ENCODE measurements at regions not wholly inside any gene's neighbourhood (a gene's known extent, or its start where the extent isn't known, plus 50 kb on each side); places are given as distances from the start of the nearest gene placed in this dataset.

GRCh38 chr6:158877716-158878115 is 58.5 kb upstream of the EZR start:
- H3K27me3 ChIP-seq (ENCODE audit: insufficient read depth), result no peaks in the 10 kb centered on the region
- 91% methylated on average over 1 of the region's 1 CpG for WGBS (ENCODE audit: low lambda C conversion rate)

GRCh38 chr6:158876886-158877285 is 57.7 kb upstream of the EZR start:
- no peaks in the 10 kb centered on the region for H3K9me2 ChIP-seq
- no peaks in the 10 kb centered on the region for H3K9me3 ChIP-seq
- no peak overlapping the region for H2AFZ ChIP-seq (ENCODE audit: low read depth)
- 81% methylated on average over 1 of the region's 1 CpG for WGBS (ENCODE audit: low lambda C conversion rate)
- H3K27me3 ChIP-seq (ENCODE audit: insufficient read depth), result no peaks in the 10 kb centered on the region
- H4K20me1 ChIP-seq (ENCODE audit: insufficient read depth), result no peaks in the 10 kb centered on the region
- TF ChIP-seq SMC3 (IDR thresholded peaks at IDR 0.05; ENCODE audit: low read depth, low read length) (no peak), TEAD4 (IDR thresholded peaks at IDR 0.05; ENCODE audit: borderline replicate concordance, insufficient read depth) (no peak), FOXM1 (IDR thresholded peaks at IDR 0.05; ENCODE audit: low read depth) (no peak), YY1 (IDR thresholded peaks at IDR 0.05; ENCODE audit: low read depth) (no peak), ELF1 (IDR thresholded peaks at IDR 0.05) (no peak), NRF1 (IDR thresholded peaks at IDR 0.05; ENCODE audit: low read depth, low read length) (no peak), JUND (IDR thresholded peaks at IDR 0.05) (no peak), NFIC (IDR thresholded peaks at IDR 0.05; ENCODE audit: borderline replicate concordance) (no peak), GABPA (IDR thresholded peaks at IDR 0.05; ENCODE audit: low read depth) (no peak)
- TF ChIP-seq, protein P1, sequence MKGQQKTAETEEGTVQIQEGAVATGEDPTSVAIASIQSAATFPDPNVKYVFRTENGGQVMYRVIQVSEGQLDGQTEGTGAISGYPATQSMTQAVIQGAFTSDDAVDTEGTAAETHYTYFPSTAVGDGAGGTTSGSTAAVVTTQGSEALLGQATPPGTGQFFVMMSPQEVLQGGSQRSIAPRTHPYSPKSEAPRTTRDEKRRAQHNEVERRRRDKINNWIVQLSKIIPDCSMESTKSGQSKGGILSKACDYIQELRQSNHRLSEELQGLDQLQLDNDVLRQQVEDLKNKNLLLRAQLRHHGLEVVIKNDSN (IDR thresholded peaks at IDR 0.05; ENCODE audit: borderline replicate concordance, low read depth), result no peak
- H3K4me1 ChIP-seq (ENCODE audit: control insufficient read depth in 1 of 2, insufficient read depth in 2 of 2, low read depth in 1 of 2, low read length in 1 of 2), result peaks cover 0 to 6% of the 10 kb centered on the region in 2 experiments; a peak in 1 of 4 replicates
- ChIA-PET POLR2A (no interaction called here), CTCF (no interaction called here)
- no peaks in the 10 kb centered on the region for H3K36me3 ChIP-seq (replicated peaks in 1 of 2; ENCODE audit: control insufficient read depth in 1 of 2, insufficient read depth in 2 of 2, low read length in 1 of 2)
- no peak overlapping the region for H3K4me2 ChIP-seq
- no peaks in the 10 kb centered on the region for H3F3A ChIP-seq (replicated peaks; ENCODE audit: insufficient read depth)
- H3K79me2 ChIP-seq (ENCODE audit: insufficient read depth), result no peaks in the 10 kb centered on the region
- no peak overlapping the region for H3K9ac ChIP-seq
- no peak overlapping the region for H3K27ac ChIP-seq (ENCODE audit: low read depth in 2 of 2, low read length in 1 of 2)
- no peak for DNase-seq
- H3K4me3 ChIP-seq (ENCODE audit: low read depth in 2 of 2, low read length in 1 of 2), result no peak overlapping the region

More at GRCh38 chr6:158877716-158878115, 58.5 kb upstream of the EZR start:
- H3K9me3 ChIP-seq, result no peaks in the 10 kb centered on the region
- ChIA-PET CTCF (no interaction called here), POLR2A (no interaction called here)
- peaks cover 0 to 9% of the 10 kb centered on the region in 2 experiments; a peak in 1 of 4 replicates for H3K4me1 ChIP-seq (ENCODE audit: control insufficient read depth in 1 of 2, insufficient read depth in 2 of 2, low read depth in 1 of 2, low read length in 1 of 2)
- DNase-seq, result no peak
- H3K4me3 ChIP-seq (ENCODE audit: low read depth in 2 of 2, low read length in 1 of 2), result no peak overlapping the region
- H3K36me3 ChIP-seq (replicated peaks in 1 of 2; ENCODE audit: control insufficient read depth in 1 of 2, insufficient read depth in 2 of 2, low read length in 1 of 2), result no peaks in the 10 kb centered on the region
- H3F3A ChIP-seq (replicated peaks; ENCODE audit: insufficient read depth), result no peaks in the 10 kb centered on the region
- no peak overlapping the region for H3K4me2 ChIP-seq
- H4K20me1 ChIP-seq (ENCODE audit: insufficient read depth), result no peaks in the 10 kb centered on the region
- no peaks in the 10 kb centered on the region for H3K9me2 ChIP-seq
- H3K79me2 ChIP-seq (ENCODE audit: insufficient read depth), result no peaks in the 10 kb centered on the region
- no peak overlapping the region for H2AFZ ChIP-seq (ENCODE audit: low read depth)
- TF ChIP-seq, protein P2, sequence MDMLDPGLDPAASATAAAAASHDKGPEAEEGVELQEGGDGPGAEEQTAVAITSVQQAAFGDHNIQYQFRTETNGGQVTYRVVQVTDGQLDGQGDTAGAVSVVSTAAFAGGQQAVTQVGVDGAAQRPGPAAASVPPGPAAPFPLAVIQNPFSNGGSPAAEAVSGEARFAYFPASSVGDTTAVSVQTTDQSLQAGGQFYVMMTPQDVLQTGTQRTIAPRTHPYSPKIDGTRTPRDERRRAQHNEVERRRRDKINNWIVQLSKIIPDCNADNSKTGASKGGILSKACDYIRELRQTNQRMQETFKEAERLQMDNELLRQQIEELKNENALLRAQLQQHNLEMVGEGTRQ (IDR thresholded peaks at IDR 0.05; ENCODE audit: borderline replicate concordance, low read depth, low read length), result no peak
- TF ChIP-seq IRF3 (IDR thresholded peaks at IDR 0.05; ENCODE audit: low read depth, low read length) (no peak), MEF2A (IDR thresholded peaks at IDR 0.05; ENCODE audit: borderline replicate concordance, low read depth) (no peak), RFX5 (IDR thresholded peaks at IDR 0.05; ENCODE audit: low read length) (no peak), EP300 (IDR thresholded peaks at IDR 0.05; ENCODE audit: borderline replicate concordance in 1 of 2, low read depth in 1 of 2, low read length in 1 of 2) (no peak), FOXJ3 (CRISPR knock-in tag; IDR thresholded peaks at IDR 0.05) (no peak), GATA2 (CRISPR knock-in tag; IDR thresholded peaks at IDR 0.05) (no peak), RAD21 (IDR thresholded peaks at IDR 0.05; ENCODE audit: low read length) (no peak), TCF12 (IDR thresholded peaks at IDR 0.05) (no peak), RXRA (IDR thresholded peaks at IDR 0.05; ENCODE audit: borderline replicate concordance, low read depth) (no peak)
- TF ChIP-seq, protein P3, sequence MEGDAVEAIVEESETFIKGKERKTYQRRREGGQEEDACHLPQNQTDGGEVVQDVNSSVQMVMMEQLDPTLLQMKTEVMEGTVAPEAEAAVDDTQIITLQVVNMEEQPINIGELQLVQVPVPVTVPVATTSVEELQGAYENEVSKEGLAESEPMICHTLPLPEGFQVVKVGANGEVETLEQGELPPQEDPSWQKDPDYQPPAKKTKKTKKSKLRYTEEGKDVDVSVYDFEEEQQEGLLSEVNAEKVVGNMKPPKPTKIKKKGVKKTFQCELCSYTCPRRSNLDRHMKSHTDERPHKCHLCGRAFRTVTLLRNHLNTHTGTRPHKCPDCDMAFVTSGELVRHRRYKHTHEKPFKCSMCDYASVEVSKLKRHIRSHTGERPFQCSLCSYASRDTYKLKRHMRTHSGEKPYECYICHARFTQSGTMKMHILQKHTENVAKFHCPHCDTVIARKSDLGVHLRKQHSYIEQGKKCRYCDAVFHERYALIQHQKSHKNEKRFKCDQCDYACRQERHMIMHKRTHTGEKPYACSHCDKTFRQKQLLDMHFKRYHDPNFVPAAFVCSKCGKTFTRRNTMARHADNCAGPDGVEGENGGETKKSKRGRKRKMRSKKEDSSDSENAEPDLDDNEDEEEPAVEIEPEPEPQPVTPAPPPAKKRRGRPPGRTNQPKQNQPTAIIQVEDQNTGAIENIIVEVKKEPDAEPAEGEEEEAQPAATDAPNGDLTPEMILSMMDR (IDR thresholded peaks at IDR 0.05), result no peak
- no peak overlapping the region for H3K9ac ChIP-seq
- no peak overlapping the region for H3K27ac ChIP-seq (ENCODE audit: low read depth in 2 of 2, low read length in 1 of 2)
